ENCODE measurements at regions not wholly inside any gene's neighbourhood (a gene's known extent, or its start where the extent isn't known, plus 50 kb on each side); places are given as distances from the start of the nearest gene placed in this dataset.

- no peak for DNase-seq
Observed at GRCh38 chr2:19028587-19029375, 329.6 kb downstream of the OSR1 start.

GRCh38 chr2:19027626-19028025 is 330.8 kb downstream of the OSR1 start:
- DNase-seq = no peak

GRCh38 chr2:19026261-19026660 is 332.2 kb downstream of the OSR1 start:
- DNase-seq = no peak

- no peak for DNase-seq
Observed at GRCh38 chr2:19022334-19022733, 336.1 kb downstream of the OSR1 start.

GRCh38 chr2:19021721-19022120 is 336.7 kb downstream of the OSR1 start:
- no peak for DNase-seq

GRCh38 chr2:19021100-19021476 is 337.3 kb downstream of the OSR1 start:
- DNase-seq = no peak

GRCh38 chr2:19020144-19021099 is 338.0 kb downstream of the OSR1 start:
- DNase-seq = no peak

- no peak for DNase-seq
Observed at GRCh38 chr2:19009510-19009909, 348.9 kb downstream of the OSR1 start.

- DNase-seq = no peak
Observed at GRCh38 chr2:19003554-19003953, 354.9 kb downstream of the OSR1 start.

- DNase-seq = no peak
Observed at GRCh38 chr2:19000776-19001175, 357.6 kb downstream of the OSR1 start.

GRCh38 chr2:18999198-18999597 is 359.2 kb downstream of the OSR1 start:
- no peak for DNase-seq

GRCh38 chr2:18998491-18998890 is 359.9 kb downstream of the OSR1 start:
- no peak for DNase-seq

GRCh38 chr2:18993756-18994338 is 364.6 kb downstream of the OSR1 start:
- no peak for DNase-seq

GRCh38 chr2:18991177-18992168 is 366.9 kb downstream of the OSR1 start:
- DNase-seq = peak; percentile 72

- DNase-seq = no peak
Observed at GRCh38 chr2:18988631-18989232, 369.7 kb downstream of the OSR1 start.

GRCh38 chr2:18987592-18988073 is 370.8 kb downstream of the OSR1 start:
- DNase-seq = peak; percentile 5

GRCh38 chr2:18987016-18987415 is 371.4 kb downstream of the OSR1 start:
- DNase-seq = no peak

- no peak for DNase-seq
Observed at GRCh38 chr2:18986046-18986445, 372.4 kb downstream of the OSR1 start.

GRCh38 chr2:18980786-18981430 is 377.5 kb downstream of the OSR1 start:
- DNase-seq = no peak

- no peak for DNase-seq
Observed at GRCh38 chr2:18980104-18980785, 378.2 kb downstream of the OSR1 start.

- no peak for DNase-seq
Observed at GRCh38 chr2:18977409-18977808, 381.0 kb downstream of the OSR1 start.

All from NCI-H82 (cell line).